Peyer's patch (tissue), 4 donors: ENCODE measurements at regions not wholly inside any gene's neighbourhood (a gene's known extent, or its start where the extent isn't known, plus 50 kb on each side); places are given as distances from the start of the nearest gene placed in this dataset.

Experiments
- CTCF ChIP-seq, 6 experiments: fragments of 450-650 bp in 4 of 6; fragments of 200-600 bp in 2 of 6; sonication (generic) in 1 of 6; IDR thresholded peaks; one replicate each; pipeline ENCODE4 v1.5.1; 2017 to 2019; ENCODE audit warnings: antibody characterized with exemption in 6 of 6, mild to moderate bottlenecking in 3 of 6, moderate library complexity in 1 of 6
- POLR2A ChIP-seq, 2 donors: fragments of 450-650 bp; IDR thresholded peaks; one replicate each; pipeline ENCODE4 v1.5.1; 2017; ENCODE audit warnings: antibody characterized with exemption in 2 of 2, mild to moderate bottlenecking in 2 of 2, moderate library complexity in 2 of 2

DNA sequence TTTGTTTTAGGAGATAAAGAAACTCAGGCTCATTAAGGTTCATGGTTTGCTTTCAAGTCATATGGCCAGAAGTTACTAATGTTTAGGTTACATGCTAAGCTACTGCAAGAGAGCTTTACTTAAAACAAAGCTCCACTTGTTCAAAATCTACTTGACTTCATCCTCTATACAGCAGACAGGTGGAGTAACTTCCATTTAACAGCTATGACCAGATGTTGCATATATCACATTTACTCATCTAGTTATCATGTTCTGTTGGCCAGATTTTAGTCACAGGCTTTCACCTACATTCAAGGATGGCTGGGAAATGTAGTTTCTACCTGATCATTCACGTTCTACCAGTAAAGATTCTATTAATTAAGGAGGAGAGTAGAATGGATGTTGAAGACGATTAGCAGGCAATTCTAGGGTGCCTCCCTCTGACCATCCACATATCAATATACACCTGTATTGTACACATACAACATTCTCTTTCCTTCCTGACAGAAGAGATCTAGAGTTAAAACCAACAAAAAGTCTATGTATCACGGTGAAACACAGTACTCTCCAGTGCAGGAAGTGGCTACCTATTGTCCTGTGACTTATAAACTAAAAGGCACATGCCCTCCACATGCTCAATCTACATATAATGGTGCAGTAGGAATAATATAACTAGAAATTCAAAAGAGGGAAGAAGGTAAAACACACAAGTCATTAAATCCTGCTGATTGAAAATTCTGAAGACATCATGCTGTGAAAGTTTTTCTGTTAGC is 488.0 kb downstream of the MDFIC start:
- TF ChIP-seq CTCF (IDR thresholded peaks at IDR 0.05) (no peak), POLR2A (IDR thresholded peaks at IDR 0.05) (no peak)
